Effector CD4-positive, alpha-beta T cell (primary cell): ENCODE measurements at regions not wholly inside any gene's neighbourhood (a gene's known extent, or its start where the extent isn't known, plus 50 kb on each side); places are given as distances from the start of the nearest gene placed in this dataset.

Experiments used
- DNase-seq: peaks from one replicate; pipeline ENCODE4 v3.0.0-alpha.2; 2020

- no peak for DNase-seq
Measured at GRCh38 chr11:134794192-134794591, 382.1 kb upstream of the B3GAT1 start.

DNA sequence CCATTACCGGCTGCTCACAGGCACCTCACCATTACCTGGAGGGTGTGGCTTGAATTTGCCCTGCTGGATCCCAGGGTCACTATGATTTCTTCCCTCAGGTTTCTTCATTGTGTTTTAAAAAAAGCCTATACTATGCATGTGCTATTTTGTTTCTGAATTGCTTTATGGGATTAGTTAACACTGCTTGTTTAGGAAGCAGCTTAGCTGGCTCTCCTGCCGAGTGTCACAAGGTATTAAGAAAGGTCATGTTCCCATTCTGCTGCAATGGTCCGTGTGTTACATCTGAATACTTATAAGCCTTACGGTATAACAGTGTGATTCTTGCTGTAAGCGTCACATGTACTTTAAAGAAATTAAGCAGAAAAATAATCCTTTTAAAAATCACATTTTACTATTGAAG, 380.6 kb upstream of the B3GAT1 start:
- no peak for DNase-seq

GRCh38 chr11:134792044-134792443, 380.0 kb upstream of the B3GAT1 start:
- no peak for DNase-seq

DNA sequence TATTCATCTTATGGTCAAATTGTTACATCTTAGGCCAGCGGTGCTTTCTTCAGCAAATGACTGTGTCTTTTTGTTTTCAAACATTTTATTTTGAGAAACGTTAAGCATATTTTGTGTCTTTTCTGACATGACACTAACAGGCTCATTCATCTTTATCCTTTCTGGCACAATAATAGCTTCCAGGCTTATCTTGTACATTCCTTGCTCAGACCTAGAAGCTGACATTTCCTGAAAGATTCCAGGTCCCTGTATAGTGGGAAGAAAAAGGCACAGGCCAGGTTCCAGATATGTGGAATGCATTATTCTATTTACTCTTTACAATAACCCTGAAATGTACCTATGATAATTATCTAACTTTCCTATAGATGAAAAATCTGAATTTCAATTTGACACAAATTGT, 379.1 kb upstream of the B3GAT1 start:
- no peak for DNase-seq

DNA sequence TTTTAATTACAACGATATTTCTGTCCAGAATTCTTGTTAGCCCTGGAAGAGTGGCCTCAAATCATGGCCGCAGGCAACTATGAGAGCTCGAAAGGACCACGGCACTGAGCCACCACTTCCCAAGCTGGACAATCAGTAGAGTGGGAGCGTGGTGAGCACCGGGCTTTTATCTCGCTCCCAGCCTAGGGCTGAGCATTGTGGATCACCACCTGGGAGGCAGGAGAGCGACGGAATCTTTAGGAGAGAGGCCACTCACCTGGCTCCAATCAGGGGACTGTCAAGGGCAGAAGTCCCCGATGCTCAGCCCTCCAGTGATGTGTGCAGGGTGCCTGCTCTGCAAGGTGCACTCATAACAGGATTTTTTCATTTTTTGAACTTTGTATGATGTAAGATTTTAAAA, 377.1 kb upstream of the B3GAT1 start:
- DNase-seq, result no peak

DNA sequence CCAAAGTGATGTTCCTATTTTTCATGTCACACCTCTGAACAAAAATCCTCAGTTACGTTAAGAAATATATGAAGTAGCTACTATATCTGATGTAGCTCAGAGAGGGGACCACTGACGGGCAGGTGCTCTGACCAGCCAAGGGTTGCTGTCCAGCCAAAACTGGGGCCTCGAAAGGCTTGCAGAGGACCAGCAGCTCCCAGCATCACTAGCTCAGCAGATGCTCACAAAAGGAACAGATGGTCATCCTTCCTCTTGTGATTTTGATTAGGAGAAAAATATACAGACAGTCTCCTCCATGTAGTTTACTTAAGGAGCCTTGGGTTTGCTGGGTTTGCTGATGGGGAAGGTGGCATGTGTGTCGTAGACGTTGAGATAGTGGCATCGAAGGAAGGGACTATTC, 374.6 kb upstream of the B3GAT1 start:
- DNase-seq, result no peak

DNA sequence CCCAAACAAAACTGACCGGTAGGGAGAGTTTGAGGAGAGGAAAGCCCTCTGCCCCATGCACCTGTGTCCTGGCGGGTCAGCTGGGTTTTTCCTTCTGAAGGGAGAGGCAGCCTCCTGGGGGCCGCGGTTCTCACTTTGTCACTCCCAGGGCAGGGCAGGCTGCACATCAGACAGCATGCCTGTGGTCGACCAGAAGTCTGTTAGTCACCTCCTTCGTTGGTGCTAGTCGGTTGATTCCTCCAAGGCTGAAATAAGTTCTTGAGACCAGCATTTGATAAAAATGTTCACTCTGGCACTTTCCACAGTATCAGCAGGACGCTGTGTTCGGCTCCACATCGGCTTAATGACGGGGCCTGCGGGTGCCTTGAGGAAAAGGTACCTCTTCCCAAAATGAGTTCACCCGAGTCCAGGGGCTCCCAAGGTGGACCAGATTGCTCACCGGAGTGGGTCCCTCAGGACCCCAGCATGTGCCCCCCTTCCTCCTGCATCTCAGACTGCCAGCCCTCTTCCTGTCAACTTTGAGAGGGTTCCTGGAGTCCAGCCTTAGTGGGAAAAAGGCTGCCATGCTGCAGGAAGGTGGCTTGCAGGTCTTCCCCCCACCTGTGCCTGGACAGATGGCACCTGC, 373.7 kb upstream of the B3GAT1 start:
- DNase-seq, result no peak

DNA sequence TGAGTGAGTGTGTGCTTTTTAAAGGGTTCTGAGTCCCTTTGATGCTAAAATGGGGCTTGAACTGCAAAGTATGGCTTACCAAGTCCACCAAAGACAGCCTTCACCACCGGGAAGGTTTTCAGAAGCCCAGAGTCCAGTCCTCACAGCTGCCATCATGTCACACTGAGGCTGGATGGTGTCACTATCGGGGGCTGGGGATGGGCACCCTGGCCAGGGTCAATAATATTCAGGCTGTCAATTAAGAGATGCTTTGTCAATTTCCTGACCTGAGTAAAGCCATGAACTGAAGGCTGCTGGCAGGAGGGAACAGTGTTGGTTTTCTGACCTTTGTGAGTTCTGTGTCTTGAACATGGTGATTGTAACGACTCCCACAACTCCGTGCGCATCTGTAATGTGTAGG, 373.0 kb upstream of the B3GAT1 start:
- no peak for DNase-seq

DNA sequence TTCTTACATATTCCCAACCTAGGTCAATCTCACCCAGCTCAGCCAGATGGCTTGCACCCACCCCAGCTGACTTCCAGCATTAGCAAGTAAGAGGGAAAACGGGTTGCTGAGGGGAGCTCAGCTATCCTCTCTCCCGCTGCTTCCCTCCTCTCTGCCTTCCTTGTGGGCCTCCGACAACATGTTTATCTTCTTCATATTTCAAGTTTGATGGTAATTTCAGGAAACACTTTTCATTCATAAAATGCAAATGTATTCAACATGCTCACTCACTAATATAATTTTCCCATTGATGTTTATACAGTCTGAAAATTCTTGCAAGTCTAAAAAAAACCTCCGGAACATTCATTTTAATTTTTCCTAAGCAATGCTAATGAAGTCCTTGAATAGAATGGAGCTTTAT, 372.5 kb upstream of the B3GAT1 start:
- no peak for DNase-seq

GRCh38 chr11:134784046-134784445, 372.0 kb upstream of the B3GAT1 start:
- no peak for DNase-seq

- no peak for DNase-seq
Measured at GRCh38 chr11:134783234-134783633, 371.2 kb upstream of the B3GAT1 start.

GRCh38 chr11:134781380-134781866, 369.4 kb upstream of the B3GAT1 start:
- no peak for DNase-seq

DNA sequence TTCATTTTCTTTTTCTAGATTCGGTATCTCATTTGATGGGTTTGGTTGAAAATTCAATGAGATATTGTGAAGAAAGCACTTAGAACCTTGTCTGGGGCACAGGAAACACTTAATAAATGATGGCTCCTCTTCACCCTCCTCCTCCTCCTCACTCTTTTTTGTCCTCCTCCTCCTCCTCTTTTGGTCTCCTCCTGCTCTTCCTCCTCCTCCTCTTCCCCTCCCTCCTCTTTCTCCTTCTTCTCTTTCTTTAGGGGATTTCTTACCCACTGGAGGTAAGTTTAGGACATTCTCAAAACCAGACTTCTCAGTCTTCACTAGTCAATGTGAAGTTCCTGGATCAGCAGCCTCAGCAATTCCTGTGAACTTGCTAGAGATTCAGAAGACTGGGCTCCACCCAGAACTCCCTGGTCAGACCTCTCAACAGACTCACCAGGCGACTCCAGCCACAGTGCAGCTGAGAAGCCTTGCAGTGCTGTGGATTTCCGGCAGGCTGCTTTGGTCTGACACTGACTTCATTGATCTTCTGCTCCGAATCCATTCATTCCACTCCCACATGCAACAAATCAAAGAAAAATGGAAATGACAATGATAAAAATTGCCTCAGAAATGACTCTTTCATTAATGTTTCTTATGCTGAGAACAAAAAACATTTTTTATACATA, 368.6 kb upstream of the B3GAT1 start:
- DNase-seq, result no peak

GRCh38 chr11:134779179-134779578, 367.1 kb upstream of the B3GAT1 start:
- no peak for DNase-seq

DNA sequence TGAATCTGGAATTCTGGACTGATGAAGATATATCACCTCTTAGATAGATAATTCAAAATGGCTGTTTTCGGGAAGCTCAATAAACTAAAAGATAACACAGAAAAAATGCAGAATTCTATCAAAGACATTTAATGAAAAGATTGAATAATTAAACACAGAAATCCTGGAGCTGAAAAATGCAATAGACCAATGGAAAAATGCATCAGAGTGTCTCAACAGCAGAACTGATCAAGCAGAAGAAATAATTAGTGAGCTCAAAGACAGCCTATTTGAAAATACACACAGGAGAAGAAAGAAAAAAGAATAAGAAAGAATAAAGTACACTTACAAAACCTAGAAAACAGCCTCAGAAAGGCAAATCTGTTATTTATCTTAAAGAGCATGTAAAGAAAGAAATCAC, 356.4 kb upstream of the B3GAT1 start:
- DNase-seq, result no peak

DNA sequence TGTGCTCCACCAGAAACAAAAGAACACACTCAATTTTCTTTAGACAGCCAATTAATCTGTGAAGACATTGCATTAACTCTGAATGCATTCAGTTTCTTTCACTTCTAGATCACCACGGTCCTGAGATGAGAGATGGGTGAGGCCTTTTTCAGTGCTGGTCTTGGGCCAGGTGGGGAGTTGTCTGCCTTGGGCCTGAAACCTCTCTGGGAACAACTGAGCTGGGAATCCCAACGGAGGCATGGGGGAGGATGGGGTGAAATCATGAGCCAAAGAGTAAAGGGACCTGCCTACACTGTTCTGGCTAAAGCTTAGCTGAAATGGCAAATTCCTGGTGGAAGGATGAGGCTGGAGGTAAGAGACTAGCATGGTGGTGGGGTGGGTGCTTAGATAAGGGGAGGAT, 353.5 kb upstream of the B3GAT1 start:
- no peak for DNase-seq

DNA sequence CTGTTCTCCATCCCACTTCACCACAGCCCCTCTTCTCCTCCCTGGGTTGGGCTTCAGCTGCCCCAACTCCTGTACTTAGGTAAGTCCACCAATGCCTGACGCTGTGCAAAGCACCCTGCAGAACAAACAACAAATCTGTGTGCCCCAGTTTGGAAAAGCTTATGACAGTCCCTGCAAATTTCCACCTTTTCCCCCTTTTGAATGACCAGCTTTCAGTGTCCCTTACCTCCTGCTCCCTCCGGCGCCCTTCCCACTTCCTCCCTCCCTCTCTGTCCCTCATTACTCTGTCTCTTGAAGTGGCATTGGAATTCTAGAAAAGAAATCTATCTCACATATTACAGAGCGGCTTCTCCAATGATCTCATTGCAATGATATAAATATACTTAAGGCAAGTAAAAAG, 352.9 kb upstream of the B3GAT1 start:
- DNase-seq, result no peak

- DNase-seq, result no peak
Measured at GRCh38 chr11:134764367-134764766, 352.3 kb upstream of the B3GAT1 start.

- no peak for DNase-seq
Measured at GRCh38 chr11:134763030-134763388, 351.0 kb upstream of the B3GAT1 start.

DNA sequence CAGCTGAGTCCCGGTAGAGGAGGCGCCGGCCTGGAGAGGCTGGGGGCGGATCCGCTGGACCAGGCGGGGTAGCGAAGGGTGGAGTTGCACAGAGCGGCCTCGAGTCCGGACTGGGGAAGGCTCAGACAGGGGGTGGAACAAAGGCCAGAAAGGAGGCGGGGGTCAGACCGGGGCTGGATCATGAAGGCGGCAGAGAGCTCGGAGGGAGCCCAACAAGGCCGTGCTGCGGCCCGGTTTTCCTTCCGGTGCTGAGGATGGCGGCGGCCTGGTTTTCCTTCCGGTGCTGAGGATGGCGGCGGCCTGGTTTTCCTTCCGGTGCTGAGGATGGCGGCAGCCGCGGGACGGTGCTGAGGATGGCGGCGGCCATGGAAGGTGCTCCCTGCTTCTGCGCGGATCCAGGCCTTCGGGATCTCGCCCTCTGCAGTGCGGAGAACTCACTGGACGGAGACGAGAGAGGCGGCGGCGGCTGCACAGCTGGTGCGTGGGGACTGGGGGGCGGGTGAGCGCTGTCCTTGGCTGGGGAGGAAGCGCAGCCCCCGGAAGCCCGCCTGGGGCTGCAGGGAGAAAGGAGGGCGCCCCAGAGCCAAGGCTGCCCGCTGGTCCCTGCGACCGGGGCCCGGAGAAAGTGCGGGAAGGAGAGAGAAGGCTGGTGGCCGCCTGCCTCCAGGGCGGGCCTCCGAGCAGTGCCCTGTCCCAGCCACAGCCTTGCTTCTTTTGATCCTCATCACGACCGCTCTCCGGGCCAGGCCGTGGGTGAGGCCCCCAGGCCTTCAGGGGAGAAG, 350.4 kb upstream of the B3GAT1 start:
- DNase-seq, result no peak

- no peak for DNase-seq
Measured at GRCh38 chr11:134761926-134762247, 349.8 kb upstream of the B3GAT1 start.

- DNase-seq, result no peak
Measured at GRCh38 chr11:134761386-134761785, 349.3 kb upstream of the B3GAT1 start.

DNA sequence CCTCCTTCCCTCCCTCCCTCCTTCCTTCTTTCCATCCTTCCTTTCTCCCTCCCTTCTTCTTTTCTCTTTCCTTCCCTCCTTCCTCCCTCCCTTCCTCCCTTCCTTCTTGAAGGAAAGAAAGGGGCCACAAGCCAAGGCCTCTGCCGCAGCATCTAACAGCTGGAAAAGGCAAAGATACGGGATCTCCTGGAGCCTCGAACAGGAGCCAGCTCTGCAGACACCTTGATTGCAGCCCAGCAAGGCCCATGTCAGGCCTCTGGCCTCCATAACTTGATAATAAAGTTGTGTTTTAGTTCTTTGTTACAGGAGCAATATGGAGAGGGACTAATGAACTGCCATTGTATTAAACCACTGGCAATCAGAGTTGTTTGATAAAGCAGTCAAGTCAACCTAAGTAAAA, 348.9 kb upstream of the B3GAT1 start:
- DNase-seq, result no peak

- DNase-seq, result no peak
Measured at GRCh38 chr11:134760299-134760698, 348.3 kb upstream of the B3GAT1 start.
